SK-N-SH (cell line): ENCODE measurements at regions not wholly inside any gene's neighbourhood (a gene's known extent, or its start where the extent isn't known, plus 50 kb on each side); places are given as distances from the start of the nearest gene placed in this dataset.

Experiments
- CTCF ChIP-seq: fragments of 200-600 bp; sonication (generic); IDR thresholded peaks from 2 replicates; pipeline ENCODE4 v1.6.1; 2017; ENCODE audit warnings: antibody characterized with exemption, mild to moderate bottlenecking, moderate library complexity
- FOXM1 ChIP-seq: IDR thresholded peaks from 2 replicates; pipeline ENCODE4 v1.4.0; 2012; ENCODE audit warnings: low read depth, mild to moderate bottlenecking
- IRF3 ChIP-seq: fragments of 150-350 bp; IDR thresholded peaks from 2 replicates; pipeline ENCODE4 v1.6.1; 2016; ENCODE audit warnings: mild to moderate bottlenecking, low read depth, low read length
- JUND ChIP-seq: IDR thresholded peaks from 2 replicates; pipeline ENCODE4 v1.4.0; 2012
- MAX ChIP-seq: IDR thresholded peaks from 2 replicates; pipeline ENCODE4 v1.4.0; 2012; ENCODE audit warnings: low read depth
- MXI1 ChIP-seq: IDR thresholded peaks from 2 replicates; pipeline ENCODE4 v1.6.1; 2012; ENCODE audit warnings: mild to moderate bottlenecking, low read depth, low read length, improper control_type of control experiment
- NFIC ChIP-seq: IDR thresholded peaks from 2 replicates; pipeline ENCODE4 v1.4.0; 2012; ENCODE audit warnings: borderline replicate concordance
- RAD21 ChIP-seq: IDR thresholded peaks from 2 replicates; pipeline ENCODE4 v1.6.1; 2012; ENCODE audit warnings: mild to moderate bottlenecking, low read length
- REST ChIP-seq: IDR thresholded peaks from 2 replicates; pipeline ENCODE4 v1.6.1; 2012; ENCODE audit warnings: mild to moderate bottlenecking, low read depth, low read length, moderate library complexity
- RFX5 ChIP-seq: IDR thresholded peaks from 2 replicates; pipeline ENCODE4 v1.6.1; 2012; ENCODE audit warnings: mild to moderate bottlenecking, improper control_type of control experiment, low read length

GRCh38 chr7:101729241-101729883, 88.1 kb upstream of the CUX1 start:
- TF ChIP-seq NFIC (no peak; the same call in 1 of the 2 replicates), REST (peak; percentile 21; the same call in 1 of the 2 replicates), CTCF (no peak), FOXM1 (no peak), MAX (peak; percentile 75), IRF3 (no peak), RAD21 (no peak), JUND (no peak), MXI1 (no peak), RFX5 (no peak)
